ENCODE measurements at regions not wholly inside any gene's neighbourhood (a gene's known extent, or its start where the extent isn't known, plus 50 kb on each side); places are given as distances from the start of the nearest gene placed in this dataset.

DNA sequence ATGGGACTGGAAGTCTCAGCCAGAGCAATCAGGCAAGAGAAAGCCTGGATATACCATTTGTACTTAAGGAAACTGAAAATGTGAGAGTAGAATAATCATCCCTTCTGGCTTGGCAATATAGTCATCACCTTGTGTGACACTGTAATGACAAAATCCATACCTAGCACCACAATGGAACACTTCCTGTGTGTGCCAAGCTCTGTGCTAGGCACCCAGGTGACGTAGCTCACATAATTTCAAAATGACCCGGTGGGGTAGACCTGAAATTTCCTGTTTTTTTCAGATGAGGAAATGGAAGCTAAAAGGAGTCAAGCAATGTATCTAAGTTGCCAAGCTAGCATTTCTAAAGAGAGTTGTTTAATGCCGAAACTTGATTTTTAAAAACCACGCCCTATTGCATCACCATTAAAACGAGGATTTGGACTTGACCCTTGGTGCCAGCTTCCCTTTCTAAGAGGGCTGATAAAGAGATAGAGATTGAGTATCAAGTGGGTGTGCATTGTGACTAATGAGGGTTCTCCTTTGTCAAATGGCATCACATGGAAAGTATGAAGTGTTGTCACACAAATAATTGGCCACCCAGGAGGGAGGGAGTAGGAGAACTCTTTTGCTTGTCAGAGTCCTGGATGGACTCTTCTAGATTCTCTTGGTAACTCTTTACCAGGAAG lies 141.3 kb upstream of the PDZRN3 start:
- no peak for TF ChIP-seq POLR2AphosphoS5 (IDR thresholded peaks at IDR 0.05)
- TF ChIP-seq, protein P1, sequence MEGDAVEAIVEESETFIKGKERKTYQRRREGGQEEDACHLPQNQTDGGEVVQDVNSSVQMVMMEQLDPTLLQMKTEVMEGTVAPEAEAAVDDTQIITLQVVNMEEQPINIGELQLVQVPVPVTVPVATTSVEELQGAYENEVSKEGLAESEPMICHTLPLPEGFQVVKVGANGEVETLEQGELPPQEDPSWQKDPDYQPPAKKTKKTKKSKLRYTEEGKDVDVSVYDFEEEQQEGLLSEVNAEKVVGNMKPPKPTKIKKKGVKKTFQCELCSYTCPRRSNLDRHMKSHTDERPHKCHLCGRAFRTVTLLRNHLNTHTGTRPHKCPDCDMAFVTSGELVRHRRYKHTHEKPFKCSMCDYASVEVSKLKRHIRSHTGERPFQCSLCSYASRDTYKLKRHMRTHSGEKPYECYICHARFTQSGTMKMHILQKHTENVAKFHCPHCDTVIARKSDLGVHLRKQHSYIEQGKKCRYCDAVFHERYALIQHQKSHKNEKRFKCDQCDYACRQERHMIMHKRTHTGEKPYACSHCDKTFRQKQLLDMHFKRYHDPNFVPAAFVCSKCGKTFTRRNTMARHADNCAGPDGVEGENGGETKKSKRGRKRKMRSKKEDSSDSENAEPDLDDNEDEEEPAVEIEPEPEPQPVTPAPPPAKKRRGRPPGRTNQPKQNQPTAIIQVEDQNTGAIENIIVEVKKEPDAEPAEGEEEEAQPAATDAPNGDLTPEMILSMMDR (IDR thresholded peaks at IDR 0.05) = no peak
- no peak for TF ChIP-seq POLR2A (IDR thresholded peaks at IDR 0.05; ENCODE audit: low read depth)
- no peak for TF ChIP-seq EP300 (IDR thresholded peaks at IDR 0.05)
